ENCODE measurements at regions not wholly inside any gene's neighbourhood (a gene's known extent, or its start where the extent isn't known, plus 50 kb on each side); places are given as distances from the start of the nearest gene placed in this dataset.

DNA sequence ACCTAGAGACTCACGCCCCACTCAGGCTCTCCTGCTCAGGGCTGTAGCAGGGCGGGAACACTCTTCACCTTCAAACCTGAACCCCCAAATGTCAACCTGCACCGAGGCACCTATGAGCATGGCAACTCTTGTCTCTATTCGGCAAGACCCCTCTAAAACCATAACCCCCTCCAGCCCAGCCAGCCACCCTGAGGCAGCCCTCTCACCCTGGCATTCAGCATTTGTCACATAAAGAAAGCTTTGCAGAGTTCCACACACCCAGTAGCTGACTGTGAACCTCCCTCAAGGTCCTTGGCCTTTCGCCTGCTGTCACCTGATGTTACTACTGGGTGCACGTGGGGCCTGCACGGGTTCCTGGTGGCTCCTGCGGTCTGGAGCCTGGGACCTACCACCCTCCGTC lies 97.2 kb upstream of the ALKAL2 start:
- TF ChIP-seq EZH2 (IDR thresholded peaks at IDR 0.05; ENCODE audit: borderline replicate concordance, low read depth, low read length, severe bottlenecking) = no peak
- TF ChIP-seq, protein P1, sequence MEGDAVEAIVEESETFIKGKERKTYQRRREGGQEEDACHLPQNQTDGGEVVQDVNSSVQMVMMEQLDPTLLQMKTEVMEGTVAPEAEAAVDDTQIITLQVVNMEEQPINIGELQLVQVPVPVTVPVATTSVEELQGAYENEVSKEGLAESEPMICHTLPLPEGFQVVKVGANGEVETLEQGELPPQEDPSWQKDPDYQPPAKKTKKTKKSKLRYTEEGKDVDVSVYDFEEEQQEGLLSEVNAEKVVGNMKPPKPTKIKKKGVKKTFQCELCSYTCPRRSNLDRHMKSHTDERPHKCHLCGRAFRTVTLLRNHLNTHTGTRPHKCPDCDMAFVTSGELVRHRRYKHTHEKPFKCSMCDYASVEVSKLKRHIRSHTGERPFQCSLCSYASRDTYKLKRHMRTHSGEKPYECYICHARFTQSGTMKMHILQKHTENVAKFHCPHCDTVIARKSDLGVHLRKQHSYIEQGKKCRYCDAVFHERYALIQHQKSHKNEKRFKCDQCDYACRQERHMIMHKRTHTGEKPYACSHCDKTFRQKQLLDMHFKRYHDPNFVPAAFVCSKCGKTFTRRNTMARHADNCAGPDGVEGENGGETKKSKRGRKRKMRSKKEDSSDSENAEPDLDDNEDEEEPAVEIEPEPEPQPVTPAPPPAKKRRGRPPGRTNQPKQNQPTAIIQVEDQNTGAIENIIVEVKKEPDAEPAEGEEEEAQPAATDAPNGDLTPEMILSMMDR (IDR thresholded peaks at IDR 0.05; ENCODE audit: borderline replicate concordance, extremely low read depth, low read length, poor library complexity, severe bottlenecking) = no peak
